OCI-LY7 (cell line): ENCODE measurements at regions not wholly inside any gene's neighbourhood (a gene's known extent, or its start where the extent isn't known, plus 50 kb on each side); places are given as distances from the start of the nearest gene placed in this dataset.

Experiments used
- BruUV-seq: library from RNA; stranded (reverse); fragments of 400-500 nt; replicated peaks from 2 replicates; lab custom pipeline; 2021; lab: Mats Ljungman, UMichigan
- CTCF ChIA-PET: fragments of 300-600 bp; sonication (Branson Sonifier 250); formaldehyde crosslinking; loops from one replicate; lab custom pipeline; 2022; ENCODE audit warnings: antibody characterized with exemption; ENCODE audit not compliant: unreplicated experiment; lab: Charles Lee
- POLR2A ChIA-PET: fragments of 300-600 bp; sonication (Branson Sonifier 250); formaldehyde crosslinking; loops from one replicate; lab custom pipeline; 2022; ENCODE audit warnings: antibody characterized with exemption; lab: Charles Lee
- DNase-seq: peaks from one replicate; pipeline ENCODE4 v3.0.0-alpha.2; 2015; ENCODE audit warnings: low spot score
- H2AFZ ChIP-seq: fragments of 200-600 bp; sonication (generic), shearing (Covaris generic); 2 replicates; pipeline ENCODE4 v1.6.1; 2014; ENCODE audit warnings: mild to moderate bottlenecking, antibody characterized with exemption, low read length, moderate library complexity
- H3K27ac ChIP-seq: fragments of 200-600 bp; sonication (generic); 2 replicates; pipeline ENCODE4 v1.5.1; 2014; ENCODE audit warnings: mixed run types, low read depth, mild to moderate bottlenecking, moderate library complexity, low read length, inconsistent platforms; ENCODE audit not compliant: poor library complexity, severe bottlenecking
- H3K36me3 ChIP-seq: fragments of 200-600 bp; sonication (generic); 2 replicates; pipeline ENCODE4 v1.6.1; 2014; ENCODE audit warnings: mild to moderate bottlenecking, antibody characterized with exemption, low read length, moderate library complexity, mixed read lengths; ENCODE audit not compliant: insufficient read depth
- H3K4me1 ChIP-seq: fragments of 200-600 bp; sonication (generic); 2 replicates; pipeline ENCODE4 v1.5.1; 2014; ENCODE audit warnings: mild to moderate bottlenecking, low read length; ENCODE audit not compliant: insufficient read depth, poor library complexity, severe bottlenecking
- H3K4me2 ChIP-seq: fragments of 200-600 bp; sonication (generic); 2 replicates; pipeline ENCODE4 v1.6.1; 2014; ENCODE audit warnings: mild to moderate bottlenecking, low read length
- H3K4me3 ChIP-seq: fragments of 200-600 bp; sonication (generic); 2 replicates; pipeline ENCODE4 v1.5.1; 2014; ENCODE audit warnings: mild to moderate bottlenecking, low read depth, low read length; ENCODE audit not compliant: poor library complexity, severe bottlenecking
- H3K79me2 ChIP-seq: fragments of 200-600 bp; sonication (generic); 2 replicates; pipeline ENCODE4 v1.6.1; 2016; ENCODE audit warnings: low read depth, mild to moderate bottlenecking, low read length, moderate library complexity, mixed read lengths; ENCODE audit not compliant: insufficient read depth
- H3K9me2 ChIP-seq: fragments of 200-600 bp; sonication (generic); 2 replicates; pipeline ENCODE4 v1.6.1; 2016; ENCODE audit warnings: mild to moderate bottlenecking, low read length, mixed read lengths; ENCODE audit not compliant: insufficient read depth
- H3K9me3 ChIP-seq: fragments of 200-600 bp; sonication (generic); 2 replicates; pipeline ENCODE4 v1.6.1; 2014; ENCODE audit warnings: mild to moderate bottlenecking, mixed run types, low read length, mixed read lengths
- H4K20me1 ChIP-seq: fragments of 200-600 bp; sonication (generic); 2 replicates; pipeline ENCODE4 v1.6.1; 2014; ENCODE audit warnings: mild to moderate bottlenecking, antibody characterized with exemption, low read length, moderate library complexity, mixed read lengths; ENCODE audit not compliant: insufficient read depth
- EZH2phosphoT487 ChIP-seq: fragments of 200-600 bp; sonication (generic); IDR thresholded peaks from 2 replicates; pipeline ENCODE4 v1.6.1; 2018; ENCODE audit warnings: low read depth, borderline replicate concordance, mild to moderate bottlenecking, mixed run types, antibody characterized with exemption, low read length, moderate library complexity, mixed read lengths
- intact Hi-C: fragments of 100-400 bp; cut with micrococcal nuclease; formaldehyde crosslinking; loops from one replicate; pipeline ENCODE4 v1.10.0; 2022; ENCODE audit not compliant: unreplicated experiment
- TF ChIP-seq, protein P1 (sequence below): fragments of 200-600 bp; sonication (generic); conservative IDR thresholded peaks from 2 replicates; pipeline ENCODE4 v1.5.1; 2014; ENCODE audit warnings: mild to moderate bottlenecking, antibody characterized with exemption, low read length, moderate library complexity, mixed read lengths

- Histone ChIP-seq H4K20me1 (no peaks in the 10 kb centered on the region), H3K27ac (no peak overlapping the region), H3K4me1 (no peaks in the 10 kb centered on the region), H3K9me2 (no peaks in the 10 kb centered on the region), H3K36me3 (no peaks in the 10 kb centered on the region), H2AFZ (no peak overlapping the region), H3K9me3 (no peaks in the 10 kb centered on the region), H3K79me2 (no peaks in the 10 kb centered on the region), H3K4me2 (no peak overlapping the region), H3K4me3 (no peak overlapping the region)
- no peak for DNase-seq
- ChIA-PET CTCF (no interaction called here), POLR2A (no interaction called here)
- no TSS peak for BruUV-seq
- TF ChIP-seq EZH2phosphoT487 = no peak
- TF ChIP-seq, protein P1, sequence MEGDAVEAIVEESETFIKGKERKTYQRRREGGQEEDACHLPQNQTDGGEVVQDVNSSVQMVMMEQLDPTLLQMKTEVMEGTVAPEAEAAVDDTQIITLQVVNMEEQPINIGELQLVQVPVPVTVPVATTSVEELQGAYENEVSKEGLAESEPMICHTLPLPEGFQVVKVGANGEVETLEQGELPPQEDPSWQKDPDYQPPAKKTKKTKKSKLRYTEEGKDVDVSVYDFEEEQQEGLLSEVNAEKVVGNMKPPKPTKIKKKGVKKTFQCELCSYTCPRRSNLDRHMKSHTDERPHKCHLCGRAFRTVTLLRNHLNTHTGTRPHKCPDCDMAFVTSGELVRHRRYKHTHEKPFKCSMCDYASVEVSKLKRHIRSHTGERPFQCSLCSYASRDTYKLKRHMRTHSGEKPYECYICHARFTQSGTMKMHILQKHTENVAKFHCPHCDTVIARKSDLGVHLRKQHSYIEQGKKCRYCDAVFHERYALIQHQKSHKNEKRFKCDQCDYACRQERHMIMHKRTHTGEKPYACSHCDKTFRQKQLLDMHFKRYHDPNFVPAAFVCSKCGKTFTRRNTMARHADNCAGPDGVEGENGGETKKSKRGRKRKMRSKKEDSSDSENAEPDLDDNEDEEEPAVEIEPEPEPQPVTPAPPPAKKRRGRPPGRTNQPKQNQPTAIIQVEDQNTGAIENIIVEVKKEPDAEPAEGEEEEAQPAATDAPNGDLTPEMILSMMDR = no peak
- intact Hi-C loops = no loop called here
Observed at GRCh38 chr19:29129148-29129547, 83.8 kb downstream of the UQCRFS1 start.

DNA sequence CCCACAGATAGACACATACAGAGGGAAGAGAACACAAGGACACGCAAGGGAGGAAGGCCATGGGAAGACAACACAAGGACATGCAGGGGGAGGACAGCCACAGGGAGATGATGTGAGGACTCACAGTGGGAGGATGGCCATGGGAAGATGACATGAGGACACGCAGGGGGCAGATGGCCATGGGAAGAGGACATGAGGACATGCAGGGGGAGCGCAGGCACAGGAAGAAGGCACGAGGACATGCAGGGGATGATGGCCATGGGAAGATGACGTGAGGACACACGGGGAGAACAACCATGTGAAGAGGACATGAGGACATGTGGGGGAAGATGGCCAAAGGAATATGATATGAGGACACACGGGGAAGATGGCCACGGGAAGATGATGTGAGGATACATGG lies 84.7 kb downstream of the UQCRFS1 start:
- intact Hi-C loops = no loop called here
- TF ChIP-seq EZH2phosphoT487 = no peak
- TF ChIP-seq, protein P1 = no peak

GRCh38 chr19:29122185-29122584 lies 90.8 kb downstream of the UQCRFS1 start:
- TF ChIP-seq, protein P1 = no peak
- TF ChIP-seq EZH2phosphoT487 = no peak
- Histone ChIP-seq H3K4me2 (no peak overlapping the region), H3K4me1 (no peaks in the 10 kb centered on the region), H4K20me1 (no peaks in the 10 kb centered on the region), H3K4me3 (no peak overlapping the region), H3K27ac (no peak overlapping the region), H3K9me3 (no peaks in the 10 kb centered on the region), H3K9me2 (no peaks in the 10 kb centered on the region), H3K79me2 (no peaks in the 10 kb centered on the region), H2AFZ (no peak overlapping the region), H3K36me3 (no peaks in the 10 kb centered on the region)
- CTCF ChIA-PET = no interaction called here
- intact Hi-C loops = no loop called here
- no peak for DNase-seq
- BruUV-seq = no TSS peak
- POLR2A ChIA-PET = no interaction called here

More for the DNA sequence above, 84.7 kb downstream of the UQCRFS1 start:
- H3K9me3 ChIP-seq = no peaks in the 10 kb centered on the region
- DNase-seq = no peak
- H3K4me3 ChIP-seq = no peak overlapping the region
- no peaks in the 10 kb centered on the region for H3K79me2 ChIP-seq
- H3K27ac ChIP-seq = no peak overlapping the region
- H2AFZ ChIP-seq = no peak overlapping the region
- H3K4me2 ChIP-seq = no peak overlapping the region
- CTCF ChIA-PET = no interaction called here
- no peaks in the 10 kb centered on the region for H3K4me1 ChIP-seq
- POLR2A ChIA-PET = no interaction called here
- BruUV-seq = no TSS peak
- no peaks in the 10 kb centered on the region for H3K9me2 ChIP-seq
- H4K20me1 ChIP-seq = no peaks in the 10 kb centered on the region
- no peaks in the 10 kb centered on the region for H3K36me3 ChIP-seq
